ENCODE measurements at regions not wholly inside any gene's neighbourhood (a gene's known extent, or its start where the extent isn't known, plus 50 kb on each side); places are given as distances from the start of the nearest gene placed in this dataset.
"Not testable (repeated sequence)": the region's sequence is repeated elsewhere in the genome, so short reads cannot be mapped to it uniquely, and the experiment has no call there.

- DNase-seq, result no peak
These were observed 529.1 kb upstream of the BRINP1 start for GRCh38 chr9:119898316-119898715.

DNA sequence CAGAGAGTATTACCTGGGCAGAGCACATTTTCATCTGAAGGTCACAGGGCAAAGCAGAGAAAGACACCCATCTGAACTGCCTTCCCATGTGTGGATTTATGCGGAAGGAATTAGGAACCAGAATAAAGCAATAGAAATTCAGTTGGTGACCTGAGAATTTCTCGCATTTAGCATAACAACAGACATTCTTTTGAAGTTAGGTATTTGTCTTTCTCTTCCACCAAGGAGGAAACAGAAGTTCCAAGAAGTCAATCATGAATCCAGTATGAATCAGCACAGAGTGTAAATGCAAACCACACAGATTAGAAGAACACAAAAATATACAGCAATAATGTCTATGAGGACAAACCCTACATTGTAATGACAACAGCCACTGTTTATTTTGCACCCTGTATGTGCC is 515.2 kb upstream of the BRINP1 start:
- DNase-seq, result no peak

DNA sequence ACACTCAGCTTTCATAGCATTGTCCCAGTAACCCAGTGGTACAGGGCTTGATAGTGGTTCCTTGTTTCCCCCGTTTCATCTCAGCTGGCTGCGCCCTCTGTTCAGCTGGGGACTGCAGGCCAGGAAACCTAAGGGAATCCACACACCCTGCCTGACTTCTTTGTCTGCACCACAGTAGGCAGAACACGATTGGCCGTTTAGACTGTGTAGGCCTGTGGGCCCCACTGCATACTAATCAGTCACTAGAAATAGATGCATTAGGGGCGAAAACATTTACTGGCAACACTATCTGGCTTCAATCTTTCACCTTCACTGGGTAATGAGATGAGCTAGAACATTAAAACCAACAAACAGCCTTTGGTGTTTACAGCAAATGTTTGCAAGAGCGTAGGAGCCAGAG is 512.7 kb upstream of the BRINP1 start:
- no peak for DNase-seq

GRCh38 chr9:119880361-119880760 is 511.1 kb upstream of the BRINP1 start:
- no peak for DNase-seq

DNA sequence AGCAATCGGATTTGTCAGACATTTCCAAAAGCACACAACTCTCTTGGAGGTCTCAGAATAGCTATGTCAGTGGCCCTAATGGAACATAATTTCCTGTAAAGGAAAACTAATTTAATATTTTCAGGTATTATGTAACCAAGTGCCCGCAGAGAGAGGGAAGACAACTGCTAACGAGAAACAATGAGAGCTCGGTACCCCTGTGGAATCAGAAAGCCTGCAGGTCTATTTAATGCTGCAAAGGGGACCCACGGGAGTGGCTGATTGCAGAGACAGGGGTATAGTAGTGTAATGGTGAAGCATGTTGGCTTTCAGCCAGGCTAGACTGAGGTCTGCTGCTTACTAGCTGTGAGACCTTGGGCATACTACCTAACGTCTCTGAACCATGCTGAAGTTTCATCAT is 508.1 kb upstream of the BRINP1 start:
- no peak for DNase-seq

GRCh38 chr9:119873877-119874276 is 504.6 kb upstream of the BRINP1 start:
- DNase-seq, result no peak

DNA sequence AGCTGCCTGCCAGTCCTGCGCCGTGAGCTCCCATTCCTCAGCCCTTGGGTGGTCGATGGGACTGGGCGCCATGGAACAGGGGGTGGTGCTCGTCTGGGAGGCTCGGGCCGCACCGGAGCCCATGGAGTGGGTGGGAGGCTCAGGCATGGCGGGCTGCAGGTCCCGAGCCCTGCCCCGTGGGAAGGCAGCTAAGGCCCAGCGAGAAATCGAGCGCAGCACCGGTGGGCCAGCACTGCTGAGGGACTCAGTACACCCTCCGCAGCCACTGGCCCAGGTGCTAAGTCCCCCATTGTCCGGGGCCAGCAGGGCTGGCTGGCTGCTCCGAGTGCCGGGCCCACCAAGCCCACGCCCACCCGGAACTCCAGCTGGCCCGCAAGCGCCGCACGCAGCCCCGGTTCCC is 501.0 kb upstream of the BRINP1 start:
- not testable (repeated sequence) for DNase-seq

DNA sequence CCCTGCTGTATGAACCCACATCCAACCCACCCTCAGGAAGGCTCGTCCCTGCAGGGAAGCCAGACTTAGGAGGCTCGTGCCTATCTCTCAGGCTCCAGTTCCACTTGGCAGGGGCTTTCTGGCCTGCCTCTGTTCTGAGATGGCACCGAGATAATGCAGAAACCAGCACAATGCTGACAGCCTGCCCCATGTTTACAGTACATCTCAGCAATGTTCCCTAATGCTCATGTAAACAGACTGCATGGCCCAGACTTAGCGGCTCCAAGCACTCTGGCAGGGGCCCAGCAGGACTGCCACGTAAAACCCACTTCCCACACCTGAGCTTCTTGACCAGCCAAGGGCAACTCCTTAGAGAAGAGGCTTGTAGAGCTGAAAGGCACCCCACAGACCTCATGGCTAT is 499.5 kb upstream of the BRINP1 start:
- peak; percentile 14 for DNase-seq

GRCh38 chr9:119861842-119862241 is 492.6 kb upstream of the BRINP1 start:
- no peak for DNase-seq

- DNase-seq, result no peak
These were observed 489.9 kb upstream of the BRINP1 start for GRCh38 chr9:119859128-119859527.

DNA sequence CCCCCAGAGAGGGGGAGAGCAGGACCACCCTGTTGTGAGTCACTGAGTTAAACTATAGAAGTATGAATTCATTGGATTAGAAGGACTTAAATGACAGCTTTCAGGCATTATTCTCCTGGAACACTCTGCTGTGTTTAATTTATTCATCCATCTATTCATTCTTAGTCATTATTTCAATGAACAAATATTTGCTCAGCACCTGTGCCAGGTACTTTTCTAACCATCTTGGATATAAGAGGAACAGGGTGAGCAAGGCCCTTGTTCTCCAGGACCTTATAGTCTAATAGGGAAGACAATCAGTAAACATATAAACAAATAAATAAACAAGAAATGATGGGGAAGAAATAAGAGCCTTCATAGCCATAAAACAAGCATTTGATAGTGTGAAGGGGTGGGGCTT is 483.9 kb upstream of the BRINP1 start:
- no peak for DNase-seq

DNA sequence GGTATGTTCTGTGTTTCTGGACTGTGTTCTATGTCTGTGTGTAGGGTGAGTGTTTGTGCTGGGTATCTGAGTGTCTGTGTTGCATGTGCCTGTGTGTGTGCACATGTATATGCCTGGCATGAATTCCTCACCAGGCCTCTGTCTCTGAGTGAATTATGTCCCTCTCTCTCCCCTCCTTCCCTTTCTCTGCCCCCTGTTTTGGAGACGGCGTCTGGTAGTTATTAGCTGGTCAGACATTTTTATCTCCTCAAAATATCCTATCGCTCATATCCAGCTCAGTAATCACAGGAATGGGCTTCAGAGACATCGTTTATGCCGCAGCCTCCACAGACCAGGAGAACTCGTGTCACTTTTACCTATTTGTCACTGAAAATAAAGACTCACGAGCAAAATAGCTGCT is 483.2 kb upstream of the BRINP1 start:
- no peak for DNase-seq

DNA sequence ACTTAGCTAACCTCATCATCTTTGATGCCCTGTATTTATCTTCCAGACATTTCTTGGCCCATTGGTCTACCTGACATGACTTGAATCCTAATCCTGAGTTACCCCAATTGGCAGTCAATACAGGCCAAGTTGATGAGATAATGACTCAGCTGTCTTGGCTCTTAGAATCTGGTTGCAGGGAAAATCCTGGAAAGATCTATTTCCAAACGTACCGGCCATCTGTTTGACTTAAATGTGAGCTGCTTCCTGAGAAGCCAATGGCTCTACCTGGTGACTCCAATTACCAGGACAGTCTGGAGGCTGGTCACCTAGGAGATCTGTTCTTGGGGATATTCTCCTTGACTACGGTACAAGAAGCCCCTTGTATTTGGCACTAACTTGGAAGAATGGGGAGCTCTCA is 475.2 kb upstream of the BRINP1 start:
- peak; percentile 42 for DNase-seq

DNA sequence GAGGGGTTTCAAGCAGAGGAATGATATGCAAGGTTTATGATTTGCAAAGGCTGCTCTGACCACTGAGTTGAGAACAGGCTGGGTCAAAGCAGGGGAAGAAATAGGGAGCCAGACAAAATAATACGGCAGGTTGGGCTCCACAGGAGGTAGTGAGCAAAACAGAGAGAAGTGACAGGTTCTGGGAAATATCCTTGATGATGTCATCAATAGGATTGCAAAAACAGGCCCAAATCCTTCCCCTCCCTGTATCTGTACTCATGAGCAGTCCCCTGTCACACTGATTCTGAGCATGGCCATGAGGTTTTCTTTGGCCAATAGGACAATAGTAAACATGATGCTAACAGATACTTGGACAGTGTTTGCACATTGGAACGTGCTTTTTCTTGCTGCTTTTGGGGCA is 471.8 kb upstream of the BRINP1 start:
- no peak for DNase-seq

DNA sequence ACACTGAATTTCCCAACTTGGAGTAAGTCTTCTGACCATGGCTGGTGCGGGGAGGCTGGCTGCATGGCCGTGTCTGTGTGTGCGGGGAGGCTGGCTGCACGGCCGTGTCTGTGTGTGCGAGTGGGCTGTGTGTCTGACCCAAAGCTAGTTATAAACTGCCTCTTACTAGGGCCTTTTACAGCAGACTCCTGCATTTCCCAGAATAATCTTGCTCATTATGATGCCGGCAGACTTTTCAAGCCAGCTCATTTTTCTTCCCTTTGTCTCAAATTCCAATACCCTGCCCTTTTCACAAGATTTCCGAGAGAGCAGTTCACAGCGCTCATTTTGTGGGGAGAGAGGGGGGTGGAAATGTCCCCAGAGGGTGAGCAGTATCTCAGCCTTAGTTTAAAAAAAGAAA is 470.7 kb upstream of the BRINP1 start:
- no peak for DNase-seq

- no peak for DNase-seq
These were observed 469.0 kb upstream of the BRINP1 start for GRCh38 chr9:119838210-119838609.

- DNase-seq, result no peak
These were observed 466.8 kb upstream of the BRINP1 start for GRCh38 chr9:119836036-119836435.

DNA sequence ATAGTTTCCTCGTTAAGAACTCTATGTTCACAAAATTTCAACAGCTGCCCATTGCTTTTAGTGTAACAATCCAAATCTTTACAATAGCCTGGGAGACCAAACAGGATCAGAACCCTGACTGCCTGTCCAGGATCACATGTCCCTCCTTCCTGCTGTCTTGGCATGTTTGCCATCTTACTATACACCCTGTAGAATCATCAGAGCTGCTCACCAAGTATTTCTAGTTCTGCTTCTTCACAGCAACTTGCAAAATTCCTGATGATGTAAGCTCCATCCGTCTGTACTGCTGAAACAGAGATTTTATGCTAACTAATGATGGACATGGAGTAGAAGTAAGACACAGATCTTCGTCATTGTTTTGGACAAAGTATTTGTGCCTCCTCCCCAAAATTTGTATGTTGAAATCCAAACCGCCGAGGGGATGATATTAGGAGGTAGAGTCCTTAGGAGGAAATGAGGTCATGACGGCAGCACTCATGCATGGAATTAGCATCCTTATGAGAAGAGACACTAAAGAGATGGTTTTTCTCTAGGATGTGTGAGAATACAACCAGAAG is 464.9 kb upstream of the BRINP1 start:
- DNase-seq, result no peak

DNA sequence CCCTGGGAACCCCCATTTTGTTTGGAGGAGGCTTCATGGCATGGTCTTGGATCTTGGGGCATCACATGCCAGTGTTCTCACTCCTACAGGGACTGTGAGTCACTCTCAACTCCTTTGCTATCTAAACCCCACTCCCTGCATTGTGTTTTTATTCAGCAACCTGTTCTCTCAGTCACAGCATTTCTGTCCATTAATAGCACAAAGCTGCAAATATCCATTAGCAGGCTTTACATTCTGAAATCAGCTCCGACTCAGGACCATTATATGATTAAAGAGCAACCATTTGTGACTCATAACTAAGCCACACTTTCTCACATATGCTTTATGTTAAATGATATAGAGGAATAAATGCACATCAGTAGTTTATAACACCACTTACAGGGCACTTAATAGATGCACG is 462.1 kb upstream of the BRINP1 start:
- no peak for DNase-seq

- no peak for DNase-seq
These were observed 460.5 kb upstream of the BRINP1 start for GRCh38 chr9:119829748-119830147.

GRCh38 chr9:119829186-119829585 is 460.0 kb upstream of the BRINP1 start:
- no peak for DNase-seq

DNA sequence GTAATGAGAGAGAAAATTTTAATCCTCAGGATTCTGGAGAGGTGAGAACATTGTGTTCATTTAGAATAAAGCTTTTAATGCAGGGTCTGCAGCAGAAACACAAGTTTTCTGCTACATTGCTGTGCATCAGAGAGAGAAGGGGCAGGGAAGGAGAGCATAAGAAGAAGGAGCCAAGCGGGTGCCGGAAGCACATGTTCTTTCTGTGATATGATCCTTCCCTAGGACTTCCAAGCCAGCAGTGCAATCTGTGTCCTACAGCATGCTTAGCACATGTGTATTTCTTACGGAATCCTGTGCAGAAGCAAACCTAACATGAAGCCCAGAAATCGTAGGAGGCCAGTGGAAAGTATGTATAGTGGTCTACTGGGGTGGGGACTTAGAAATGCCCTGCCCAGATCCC is 458.3 kb upstream of the BRINP1 start:
- no peak for DNase-seq

- DNase-seq, result no peak
These were observed 457.9 kb upstream of the BRINP1 start for GRCh38 chr9:119827126-119827525.

GRCh38 chr9:119818726-119819435 is 449.6 kb upstream of the BRINP1 start:
- peak; percentile 5 for DNase-seq
